Activated CD4-positive, CD25-positive, alpha-beta regulatory T cell treated with anti-CD3 and anti-CD28 coated beads, Interleukin-2, amount 50 U/mL, for 72 hours (primary cell): ENCODE measurements at regions not wholly inside any gene's neighbourhood (a gene's known extent, or its start where the extent isn't known, plus 50 kb on each side); places are given as distances from the start of the nearest gene placed in this dataset.
"Not testable (repeated sequence)": the region's sequence is repeated elsewhere in the genome, so short reads cannot be mapped to it uniquely, and the experiment has no call there.

Source experiments
- DNase-seq: peaks from one replicate; pipeline ENCODE4 v3.0.0; 2021

- DNase-seq, result no peak
Measured at GRCh38 chr1:30550365-30551220, 172.8 kb downstream of the MATN1 start.

- not testable (repeated sequence) for DNase-seq
Measured at GRCh38 chr1:30549872-30550271, 173.5 kb downstream of the MATN1 start.

- DNase-seq, result no peak
Measured at GRCh38 chr1:30548294-30548693, 175.1 kb downstream of the MATN1 start.

- DNase-seq, result not testable (repeated sequence)
Measured at GRCh38 chr1:30547326-30547725, 176.1 kb downstream of the MATN1 start.

DNA sequence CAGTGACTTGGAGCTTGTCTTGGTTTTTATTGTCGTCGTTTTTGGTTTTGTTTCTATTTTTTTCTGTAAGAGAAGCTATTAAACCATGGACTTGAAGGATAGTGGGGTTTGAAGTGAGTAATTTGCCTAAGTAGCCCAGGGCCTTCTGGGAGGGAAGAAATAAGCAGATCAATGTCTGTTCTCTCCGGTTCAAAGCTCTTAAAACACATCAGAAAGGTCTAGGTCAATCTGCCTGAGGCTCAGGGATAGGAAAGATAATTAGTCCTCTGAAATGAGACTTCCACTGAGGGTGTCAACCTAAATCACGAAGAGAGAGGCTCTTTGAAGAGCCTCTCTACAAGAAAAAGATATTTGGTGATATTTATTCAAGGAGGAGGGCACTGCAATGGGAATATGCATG, 178.0 kb downstream of the MATN1 start:
- no peak for DNase-seq

- no peak for DNase-seq
Measured at GRCh38 chr1:30541721-30542485, 181.5 kb downstream of the MATN1 start.

DNA sequence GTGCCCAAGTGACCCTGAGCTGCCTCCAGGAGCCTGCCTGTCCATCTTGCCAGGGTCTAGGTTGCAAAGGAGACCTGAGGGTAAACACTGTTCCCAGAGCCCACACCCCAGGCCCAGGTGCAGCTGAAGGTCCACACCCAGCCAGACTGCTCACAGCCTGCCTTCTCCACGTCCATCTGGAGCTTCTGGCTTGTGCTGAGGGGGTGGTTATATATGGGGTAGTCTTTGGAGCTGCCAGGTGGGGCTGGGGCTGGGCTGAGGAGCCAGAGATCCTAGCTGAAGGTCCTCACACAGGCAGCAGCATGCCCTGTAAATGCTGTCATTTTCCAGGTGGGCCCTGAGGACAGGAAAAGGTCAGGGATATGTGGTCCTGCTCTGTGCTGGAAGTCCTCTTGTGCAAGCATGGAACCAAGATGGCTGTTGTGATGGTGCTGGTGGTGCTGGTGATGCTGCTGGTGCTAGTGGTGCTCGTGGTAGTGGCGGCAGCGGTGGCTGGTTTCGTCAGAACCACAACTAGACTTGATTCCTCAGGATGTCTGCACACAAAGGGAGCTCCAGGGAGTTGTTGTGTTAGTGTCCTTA, 182.7 kb downstream of the MATN1 start:
- no peak for DNase-seq

- no peak for DNase-seq
Measured at GRCh38 chr1:30539884-30540283, 183.5 kb downstream of the MATN1 start.

DNA sequence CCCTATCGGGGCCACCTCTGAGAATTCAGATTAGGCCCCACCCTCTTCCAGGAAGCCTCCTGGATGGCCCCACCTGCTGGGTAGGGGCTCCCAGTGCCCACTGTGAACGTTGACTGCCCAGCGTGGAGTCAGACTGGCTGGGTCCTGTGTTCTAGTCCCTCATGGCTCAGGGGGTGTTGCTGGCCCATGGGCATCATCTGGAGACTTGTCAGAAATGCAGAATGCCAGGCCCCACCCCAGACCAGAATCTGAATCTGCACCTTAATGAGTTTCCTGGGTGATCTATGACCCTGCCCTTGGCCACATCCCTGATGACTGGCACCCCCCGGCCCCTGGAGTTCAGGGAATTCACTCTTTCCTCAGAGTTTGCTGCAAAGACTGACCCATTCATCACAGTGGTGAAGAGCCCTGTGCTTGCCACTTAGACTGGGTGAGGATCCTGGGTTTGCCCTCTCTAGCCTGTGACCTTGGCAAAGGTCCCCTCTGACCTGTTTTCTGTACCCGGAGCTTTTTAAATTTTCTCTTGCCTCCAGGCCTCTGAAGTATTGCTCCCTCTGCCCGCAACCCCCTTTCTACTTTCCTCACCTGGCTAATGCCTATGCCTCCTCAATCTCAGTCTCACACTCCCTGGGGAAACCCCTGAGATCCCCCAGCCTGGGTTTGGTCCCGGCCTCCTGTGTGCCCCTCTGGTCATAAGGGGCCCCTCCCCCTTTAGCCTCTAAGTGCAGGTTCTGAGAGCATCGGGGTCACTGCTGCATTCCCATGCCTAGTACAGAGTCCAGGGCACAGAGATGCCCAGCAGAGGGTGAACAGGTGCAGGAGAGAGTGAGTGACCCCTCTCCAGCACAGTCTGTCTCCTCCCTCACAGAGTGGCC, 184.2 kb downstream of the MATN1 start:
- no peak for DNase-seq

DNA sequence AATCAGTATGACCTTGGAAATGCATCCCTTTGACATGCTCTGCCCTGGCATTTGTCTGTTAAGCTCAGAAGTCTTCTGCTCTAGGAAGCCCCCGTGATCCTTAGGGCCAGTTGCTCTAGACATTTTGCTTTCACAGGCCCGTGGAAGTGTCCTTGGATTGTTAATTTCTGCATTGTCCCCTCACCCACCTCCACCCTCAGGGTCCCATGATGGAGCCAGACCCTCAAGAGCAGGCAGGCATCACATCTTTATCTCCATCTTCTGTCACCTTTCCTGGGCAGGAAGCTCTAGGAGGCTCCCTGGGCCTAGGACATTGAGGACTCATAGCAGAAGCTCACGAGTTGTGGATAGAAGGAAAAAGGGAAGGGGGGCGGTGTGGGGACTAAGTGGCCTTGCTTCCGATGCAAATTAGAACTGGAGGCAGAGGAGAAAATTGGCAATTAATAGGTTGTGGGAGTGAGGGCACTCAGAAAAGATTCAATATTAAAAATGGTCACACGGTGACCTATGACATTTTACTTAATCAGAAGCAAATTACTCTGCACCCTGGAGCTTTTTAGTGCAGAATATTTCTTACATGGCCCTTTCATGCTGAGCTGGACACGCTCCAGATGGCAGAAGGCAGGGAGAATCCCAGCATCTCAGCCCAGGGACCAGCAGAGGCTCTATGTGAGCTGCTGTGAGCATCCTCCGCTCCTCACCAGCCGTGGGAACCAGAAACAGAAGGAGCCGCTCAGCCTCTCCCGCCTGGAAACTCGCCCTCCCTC, 185.0 kb downstream of the MATN1 start:
- no peak for DNase-seq

DNA sequence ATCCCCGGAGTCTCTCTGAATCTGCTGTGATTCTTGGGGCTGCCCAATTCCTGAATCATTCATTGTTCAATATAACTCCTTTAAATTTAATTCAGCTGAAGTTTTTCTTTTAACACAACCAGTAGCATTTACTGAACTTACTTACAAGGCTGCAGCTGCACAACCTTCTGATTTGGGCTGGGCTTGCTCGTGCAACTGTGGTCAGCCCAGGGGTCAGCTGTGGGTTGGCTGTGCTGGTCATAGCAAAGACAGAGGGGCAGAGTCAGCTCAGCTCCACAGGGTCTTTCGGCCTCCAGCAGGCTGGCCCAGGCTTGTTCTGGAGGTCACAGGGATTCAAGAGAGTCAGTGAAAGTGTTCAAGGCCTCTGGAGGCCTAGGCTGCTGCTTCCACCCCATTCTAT, 186.1 kb downstream of the MATN1 start:
- DNase-seq, result no peak

- no peak for DNase-seq
Measured at GRCh38 chr1:30536530-30536929, 186.9 kb downstream of the MATN1 start.

DNA sequence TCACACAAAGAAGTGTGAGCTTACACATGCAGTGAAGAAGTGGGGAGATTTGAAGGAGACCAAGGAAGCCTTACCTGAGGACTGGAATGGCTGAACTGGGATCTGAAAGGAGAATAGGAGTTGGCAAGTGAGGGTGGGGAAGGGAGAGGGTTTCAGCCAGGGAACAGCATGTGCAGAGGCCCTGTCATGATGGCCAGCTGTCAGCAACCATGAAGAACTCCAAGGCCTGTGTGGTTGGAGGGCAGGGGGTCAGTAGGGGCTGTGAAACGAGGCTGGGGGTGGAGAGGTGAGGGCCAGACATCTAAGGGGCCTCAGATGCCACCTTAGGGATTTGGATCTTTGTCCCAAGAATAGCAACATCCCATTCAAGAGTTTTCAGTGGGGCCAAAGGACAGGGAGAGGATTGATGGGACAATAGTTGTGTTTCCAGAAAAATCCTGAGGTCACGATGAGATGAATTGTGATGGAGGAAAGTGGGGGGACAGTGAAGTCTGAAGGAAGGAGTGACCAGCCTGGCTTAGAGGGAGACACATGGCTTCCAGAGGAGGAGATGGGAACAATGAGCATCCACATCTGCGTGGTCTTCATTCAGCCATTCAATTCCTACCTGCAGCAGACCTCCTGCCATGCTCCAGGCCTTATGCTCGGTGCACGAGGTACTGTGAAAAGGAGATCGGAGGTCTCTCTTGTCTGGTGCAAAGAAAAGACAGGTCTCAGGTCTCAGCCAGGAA, 187.6 kb downstream of the MATN1 start:
- DNase-seq, result no peak

GRCh38 chr1:30534551-30534940, 188.8 kb downstream of the MATN1 start:
- DNase-seq, result no peak

DNA sequence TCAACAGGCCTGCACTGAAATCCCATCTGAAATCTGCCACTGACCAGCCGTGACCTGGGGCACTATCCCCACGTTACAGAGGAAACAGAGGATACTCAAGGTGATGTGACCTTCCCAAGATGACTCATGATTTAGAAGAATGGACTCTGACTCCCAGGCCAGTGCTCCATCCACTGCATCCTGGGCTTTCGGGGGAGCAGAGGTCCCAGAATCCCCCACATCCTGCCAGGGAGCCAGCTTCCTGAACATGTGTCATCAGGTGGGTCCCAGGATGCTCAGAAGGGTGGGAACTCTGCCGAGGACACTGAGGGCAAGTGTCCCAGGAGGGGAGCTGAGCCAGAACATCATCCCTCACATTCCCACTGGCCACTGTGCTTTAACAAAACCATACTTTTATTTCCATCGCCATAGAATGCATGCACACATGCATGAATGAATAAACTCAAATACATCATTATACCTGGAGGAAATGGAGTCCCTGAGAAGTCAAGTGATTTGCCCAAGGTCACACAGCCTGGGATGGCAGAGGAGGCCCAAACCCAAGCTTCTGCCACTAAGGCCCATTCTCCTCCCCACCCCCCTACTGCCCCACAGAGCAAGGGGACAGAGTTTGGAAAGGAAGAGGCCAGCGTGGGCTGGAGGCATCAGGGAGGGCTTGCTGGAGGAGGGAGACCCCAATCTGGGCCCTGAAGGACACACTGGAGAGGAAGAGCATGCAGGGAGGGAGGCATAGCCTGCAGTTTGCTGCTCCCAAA, 189.4 kb downstream of the MATN1 start:
- DNase-seq, result no peak

GRCh38 chr1:30533141-30533540, 190.2 kb downstream of the MATN1 start:
- DNase-seq, result no peak

DNA sequence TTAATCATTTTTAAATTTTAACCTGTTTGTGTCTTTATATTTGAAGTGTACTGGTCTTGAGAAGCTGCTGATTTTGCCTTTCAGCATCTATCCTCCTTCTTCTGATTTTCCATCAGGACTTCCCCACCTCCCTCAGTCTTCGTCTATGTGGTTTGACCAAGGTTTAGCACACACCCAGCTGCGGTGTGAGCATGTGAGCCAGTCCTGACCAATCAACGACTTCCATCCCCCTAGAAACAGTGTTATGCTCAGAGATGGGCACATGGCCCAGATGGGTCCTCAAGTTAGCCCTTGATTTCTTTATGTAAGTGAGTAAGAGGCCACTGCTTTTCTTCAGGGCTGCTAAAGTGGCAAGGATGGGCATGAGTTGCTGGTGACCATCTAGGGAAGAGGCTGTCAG, 190.8 kb downstream of the MATN1 start:
- no peak for DNase-seq

- DNase-seq, result no peak
Measured at GRCh38 chr1:30527511-30528140, 195.8 kb downstream of the MATN1 start.

GRCh38 chr1:30526652-30527345, 196.6 kb downstream of the MATN1 start:
- no peak for DNase-seq
